ENCODE measurements at regions not wholly inside any gene's neighbourhood (a gene's known extent, or its start where the extent isn't known, plus 50 kb on each side); places are given as distances from the start of the nearest gene placed in this dataset.

DNA sequence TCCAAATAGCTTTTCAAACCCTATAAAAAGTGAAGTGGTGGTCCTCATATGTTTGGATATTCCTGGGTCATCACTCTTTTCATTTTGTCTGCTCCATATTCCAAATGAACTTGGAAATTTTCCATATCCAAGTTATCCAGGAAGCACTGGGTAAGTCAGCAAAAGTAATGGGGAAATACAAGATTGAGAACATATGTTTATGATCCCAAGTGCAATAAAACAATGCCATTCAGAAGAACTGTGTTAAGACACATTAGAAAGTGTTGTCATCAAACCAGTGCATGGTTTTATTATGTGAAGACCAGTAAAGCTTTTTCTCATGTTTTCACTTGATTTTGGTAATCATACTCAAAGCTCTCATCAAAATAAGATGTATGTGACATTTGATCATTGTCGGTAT is 363.4 kb downstream of the RPRM start:
- no peaks in the 10 kb centered on the region for H3K36me3 ChIP-seq
- no peaks in the 10 kb centered on the region for H3K4me1 ChIP-seq
- DNase-seq (ENCODE audit: low spot score in 2 of 2): no peak
- H3K27me3 ChIP-seq: no peaks in the 10 kb centered on the region
- H3K4me3 ChIP-seq: no peak overlapping the region
- TF ChIP-seq, protein P1, sequence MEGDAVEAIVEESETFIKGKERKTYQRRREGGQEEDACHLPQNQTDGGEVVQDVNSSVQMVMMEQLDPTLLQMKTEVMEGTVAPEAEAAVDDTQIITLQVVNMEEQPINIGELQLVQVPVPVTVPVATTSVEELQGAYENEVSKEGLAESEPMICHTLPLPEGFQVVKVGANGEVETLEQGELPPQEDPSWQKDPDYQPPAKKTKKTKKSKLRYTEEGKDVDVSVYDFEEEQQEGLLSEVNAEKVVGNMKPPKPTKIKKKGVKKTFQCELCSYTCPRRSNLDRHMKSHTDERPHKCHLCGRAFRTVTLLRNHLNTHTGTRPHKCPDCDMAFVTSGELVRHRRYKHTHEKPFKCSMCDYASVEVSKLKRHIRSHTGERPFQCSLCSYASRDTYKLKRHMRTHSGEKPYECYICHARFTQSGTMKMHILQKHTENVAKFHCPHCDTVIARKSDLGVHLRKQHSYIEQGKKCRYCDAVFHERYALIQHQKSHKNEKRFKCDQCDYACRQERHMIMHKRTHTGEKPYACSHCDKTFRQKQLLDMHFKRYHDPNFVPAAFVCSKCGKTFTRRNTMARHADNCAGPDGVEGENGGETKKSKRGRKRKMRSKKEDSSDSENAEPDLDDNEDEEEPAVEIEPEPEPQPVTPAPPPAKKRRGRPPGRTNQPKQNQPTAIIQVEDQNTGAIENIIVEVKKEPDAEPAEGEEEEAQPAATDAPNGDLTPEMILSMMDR (IDR thresholded peaks at IDR 0.05): no peak
- no peak for TF ChIP-seq EP300 (IDR thresholded peaks at IDR 0.05)
- TF ChIP-seq POLR2A (IDR thresholded peaks at IDR 0.05): no peak
- no peak overlapping the region for H3K27ac ChIP-seq
- 58 to 70% methylated on average over 1 of the region's 1 CpG for WGBS, 2 donors
- H3K9me3 ChIP-seq: no peaks in the 10 kb centered on the region

DNA sequence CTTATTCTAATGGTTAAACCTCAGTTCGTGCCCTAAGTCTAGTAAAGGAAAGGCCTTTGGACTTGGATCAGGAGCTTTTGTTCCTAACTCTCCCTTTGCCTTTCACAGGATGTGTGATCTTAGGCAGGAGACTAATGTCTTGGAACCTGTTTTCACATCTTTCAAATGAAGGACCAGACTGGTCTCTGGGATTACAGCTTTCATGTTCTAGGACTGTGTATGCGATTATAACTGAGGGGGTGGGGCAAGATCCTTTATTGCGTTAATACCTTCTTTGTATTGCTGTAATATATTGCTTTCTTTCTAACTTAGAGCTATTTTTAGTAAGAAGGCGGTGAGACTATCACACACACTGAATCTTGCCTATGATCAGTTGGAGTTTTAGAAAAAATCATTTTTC is 368.1 kb downstream of the RPRM start:
- Histone ChIP-seq H3K4me1 (peaks cover 0 to 7% (median 0%) of the 10 kb centered on the region in 4 donors), H3K36me3 (no peaks in the 10 kb centered on the region), H3K27me3 (no peaks in the 10 kb centered on the region), H3K9me3 (no peaks in the 10 kb centered on the region), H3K4me3 (no peak overlapping the region), H3K27ac (no peak overlapping the region)
- 57 to 70% methylated on average over 4 of the region's 4 CpGs for WGBS, 2 donors
- TF ChIP-seq POLR2A (IDR thresholded peaks at IDR 0.05): no peak
- TF ChIP-seq, protein P1 (IDR thresholded peaks at IDR 0.05): no peak
- TF ChIP-seq EP300 (IDR thresholded peaks at IDR 0.05): no peak
- DNase-seq (ENCODE audit: low spot score in 2 of 2): no peak

DNA sequence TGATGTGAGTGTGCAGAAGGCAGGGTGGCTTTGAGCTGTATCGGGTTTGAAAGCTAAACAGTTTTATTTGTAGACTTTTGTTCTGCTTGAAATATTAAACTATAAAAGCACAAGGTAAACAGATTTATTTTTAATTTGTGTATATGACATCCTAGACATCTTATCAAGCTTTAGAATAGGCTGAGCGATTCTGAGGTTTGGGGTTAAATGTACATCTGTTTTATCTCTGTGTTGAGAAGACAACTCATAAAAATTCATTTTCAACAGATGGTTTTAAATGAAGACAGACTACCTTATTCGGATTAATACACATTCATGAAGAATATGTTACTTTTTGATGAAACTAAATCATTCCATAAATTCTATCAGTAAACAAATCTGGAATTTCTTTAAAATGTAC is 368.8 kb downstream of the RPRM start:
- no peak for DNase-seq (ENCODE audit: low spot score in 2 of 2)
- H3K4me3 ChIP-seq: no peak overlapping the region
- H3K27ac ChIP-seq: no peak overlapping the region
- TF ChIP-seq, protein P1 (IDR thresholded peaks at IDR 0.05): no peak
- TF ChIP-seq POLR2A (IDR thresholded peaks at IDR 0.05) (no peak), EP300 (IDR thresholded peaks at IDR 0.05) (no peak)
- H3K4me1 ChIP-seq: peaks cover 0 to 7% (median 0%) of the 10 kb centered on the region in 4 donors
- no peaks in the 10 kb centered on the region for H3K27me3 ChIP-seq
- 77 to 84% methylated on average over 3 of the region's 3 CpGs for WGBS, 2 donors
- H3K36me3 ChIP-seq: no peaks in the 10 kb centered on the region
- no peaks in the 10 kb centered on the region for H3K9me3 ChIP-seq

DNA sequence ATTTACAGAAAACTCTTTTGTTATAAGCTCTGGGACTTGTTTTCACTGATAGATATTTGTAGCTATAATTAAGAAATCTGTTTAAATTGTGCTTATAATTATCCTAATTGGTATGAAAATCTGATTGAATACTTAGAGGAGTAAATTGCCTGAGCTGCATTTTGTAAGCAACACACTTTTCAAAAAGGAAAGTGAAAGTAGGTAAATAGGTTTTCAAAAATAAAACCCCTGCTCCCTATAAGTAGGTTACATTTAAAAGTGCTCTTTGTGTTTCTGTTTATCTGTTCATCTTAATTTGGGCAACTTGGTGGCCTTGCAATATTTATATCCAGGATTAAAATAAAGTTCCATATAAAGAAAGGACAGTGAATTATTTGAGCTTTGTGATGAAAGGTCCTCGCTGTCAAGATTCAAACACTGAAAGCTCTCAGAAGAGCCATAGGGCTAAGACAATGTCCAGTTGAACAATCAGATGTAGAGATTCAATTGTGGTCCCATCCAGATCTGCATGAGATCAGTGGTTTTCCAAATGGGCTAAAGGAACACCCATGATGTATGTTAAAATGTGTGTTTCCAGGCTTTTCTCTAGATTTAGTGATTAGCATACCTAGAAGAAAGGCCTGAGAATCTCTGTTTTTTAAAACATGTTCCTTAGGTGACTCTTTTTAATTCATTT is 371.6 kb downstream of the RPRM start:
- no peaks in the 10 kb centered on the region for H3K9me3 ChIP-seq
- H3K27me3 ChIP-seq: no peaks in the 10 kb centered on the region
- DNase-seq (ENCODE audit: low spot score in 2 of 2): no peak
- 74 to 81% methylated on average over 1 of the region's 1 CpG for WGBS, 2 donors
- no peak overlapping the region for H3K27ac ChIP-seq
- no peaks in the 10 kb centered on the region for H3K36me3 ChIP-seq
- H3K4me1 ChIP-seq: peaks cover 0 to 7% (median 0%) of the 10 kb centered on the region in 4 donors
- TF ChIP-seq, protein P1 (IDR thresholded peaks at IDR 0.05): no peak
- TF ChIP-seq POLR2A (IDR thresholded peaks at IDR 0.05): no peak
- TF ChIP-seq EP300 (IDR thresholded peaks at IDR 0.05): no peak
- H3K4me3 ChIP-seq: no peak overlapping the region

DNA sequence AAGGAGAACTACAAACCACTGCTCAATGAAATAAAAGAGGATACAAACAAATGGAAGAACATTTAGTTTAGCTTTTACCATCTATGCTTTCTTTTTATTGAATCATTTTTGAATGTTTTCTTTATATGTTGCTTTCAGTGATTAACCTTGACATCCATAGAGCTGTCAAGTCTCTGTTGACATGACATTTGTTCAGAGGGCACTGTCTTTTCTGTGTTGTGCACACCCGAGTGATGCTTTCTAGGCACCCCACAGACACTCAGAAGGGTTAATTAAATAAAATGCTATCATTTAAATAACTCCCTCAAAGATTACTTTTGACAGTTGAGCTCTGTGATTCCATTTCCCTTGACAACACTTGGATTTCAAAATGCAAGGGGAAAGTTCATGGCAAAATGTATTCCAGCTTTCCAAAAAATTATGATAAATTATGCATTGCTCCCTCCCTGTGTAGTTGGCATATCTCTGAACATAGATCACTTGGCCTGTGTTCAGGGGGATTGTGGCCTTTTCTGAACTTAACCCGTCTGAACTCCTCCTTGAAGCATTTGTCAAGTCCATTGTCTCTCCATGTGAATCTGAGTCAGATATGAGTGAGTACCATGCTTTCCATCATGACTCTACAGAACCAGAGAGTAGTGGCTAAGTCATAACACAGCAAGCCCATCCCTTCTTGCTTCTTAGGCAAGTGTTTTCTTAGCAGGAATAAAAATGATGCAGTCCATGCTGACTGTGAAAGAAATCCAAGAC is 372.6 kb downstream of the RPRM start:
- no peaks in the 10 kb centered on the region for H3K27me3 ChIP-seq
- WGBS, 2 donors: 36 to 41% methylated on average over 2 of the region's 2 CpGs
- no peak for DNase-seq (ENCODE audit: low spot score in 2 of 2)
- no peak overlapping the region for H3K27ac ChIP-seq
- peaks cover 0 to 7% (median 0%) of the 10 kb centered on the region in 4 donors for H3K4me1 ChIP-seq
- H3K9me3 ChIP-seq: no peaks in the 10 kb centered on the region
- no peak overlapping the region for H3K4me3 ChIP-seq
- H3K36me3 ChIP-seq: no peaks in the 10 kb centered on the region
- no peak for TF ChIP-seq EP300 (IDR thresholded peaks at IDR 0.05)
- TF ChIP-seq, protein P1 (IDR thresholded peaks at IDR 0.05): no peak
- TF ChIP-seq POLR2A (IDR thresholded peaks at IDR 0.05): no peak
